ENCODE measurements at regions not wholly inside any gene's neighbourhood (a gene's known extent, or its start where the extent isn't known, plus 50 kb on each side); places are given as distances from the start of the nearest gene placed in this dataset.

DNA sequence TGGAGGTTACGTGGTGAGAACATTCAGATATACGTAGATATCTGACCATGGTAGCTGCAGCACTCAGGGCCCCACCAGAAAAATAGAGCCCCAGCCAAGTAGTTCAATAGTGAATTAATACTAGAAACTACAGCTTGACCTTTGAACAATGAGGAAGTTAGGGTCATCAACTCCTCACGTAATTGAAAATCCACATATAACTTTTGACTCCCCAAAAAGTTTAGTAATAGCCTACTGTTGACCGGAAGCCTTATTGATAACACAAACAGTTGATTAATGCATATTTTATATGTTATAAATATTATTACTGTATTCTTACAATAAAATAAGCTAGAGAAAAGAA lies 117.9 kb downstream of the SNX5 start:
- peak overlapping the region; percentile 72 for H3K9ac ChIP-seq
- no peaks in the 10 kb centered on the region for H3K9me3 ChIP-seq (ENCODE audit: low read depth)
- no peaks in the 10 kb centered on the region for H3K79me2 ChIP-seq (ENCODE audit: insufficient read depth)
- no peak for DNase-seq
- in situ Hi-C loops (cut with MboI): no loop called here
- H3K4me3 ChIP-seq: peak overlapping the region; percentile 37
- H3K27me3 ChIP-seq (replicated peaks; ENCODE audit: insufficient read depth): no peaks in the 10 kb centered on the region
- peaks cover 32% of the 10 kb centered on the region for H3F3A ChIP-seq (ENCODE audit: insufficient read depth)
- TF ChIP-seq EZH2 (IDR thresholded peaks at IDR 0.05; ENCODE audit: insufficient read depth, poor library complexity, severe bottlenecking): no peak
- peaks cover 25% of the 10 kb centered on the region for H3K4me1 ChIP-seq (ENCODE audit: insufficient read depth)
- H3K36me3 ChIP-seq (ENCODE audit: low read depth): no peaks in the 10 kb centered on the region
- peak overlapping the region; percentile 66 for H2AFZ ChIP-seq
- H3K4me2 ChIP-seq (ENCODE audit: unreplicated experiment): peak overlapping the region; percentile 63
- no peaks in the 10 kb centered on the region for H3K9me2 ChIP-seq (ENCODE audit: insufficient read depth)
- H3K27ac ChIP-seq: peak overlapping the region; percentile 97
- no peaks in the 10 kb centered on the region for H4K20me1 ChIP-seq (ENCODE audit: insufficient read depth)
- 32 to 33% methylated on average over 4 of the region's 4 CpGs for WGBS, 2 experiments (ENCODE audit: low coverage in 1 of 2, low lambda C conversion rate in 2 of 2, missing lambda C conversion rate in 2 of 2)

DNA sequence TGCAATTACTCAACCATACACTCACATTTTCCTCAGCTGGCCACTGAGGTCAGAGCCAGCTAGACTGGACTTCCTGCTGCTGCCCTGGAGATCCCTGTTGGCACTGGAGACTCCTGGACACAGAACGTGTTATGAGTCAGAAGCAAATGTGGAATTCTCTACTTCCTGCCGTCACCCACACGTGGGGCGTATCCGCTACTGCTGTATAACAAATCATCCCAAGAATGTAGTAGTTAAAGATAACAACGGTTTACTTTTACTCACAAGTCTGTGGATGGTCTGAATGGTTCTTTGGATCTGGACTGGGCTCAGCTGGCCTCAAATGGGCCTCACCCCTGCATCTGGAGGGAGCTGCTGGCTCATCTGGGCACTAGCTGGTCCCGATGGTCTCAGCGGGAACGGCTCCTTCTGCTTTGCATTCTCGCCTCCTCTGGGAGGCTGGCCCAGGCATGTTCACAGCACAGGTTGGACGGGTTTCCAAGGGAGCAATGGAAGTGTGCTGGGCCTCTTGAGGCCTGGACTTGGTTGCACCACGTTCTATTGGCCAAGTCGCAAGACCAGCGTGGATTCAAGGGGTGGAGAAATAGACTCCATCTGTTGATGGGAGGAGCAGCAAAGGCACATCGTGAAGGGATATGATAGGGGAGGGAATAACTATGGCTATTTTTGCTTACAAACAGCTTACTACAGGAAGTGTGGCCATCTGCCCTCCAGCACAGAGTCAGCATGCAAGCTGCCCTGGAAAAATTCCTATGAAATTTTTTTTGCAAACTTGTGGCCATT lies 118.5 kb downstream of the SNX5 start:
- in situ Hi-C loops (cut with MboI): no loop called here
- peak; percentile 99 for DNase-seq

DNA sequence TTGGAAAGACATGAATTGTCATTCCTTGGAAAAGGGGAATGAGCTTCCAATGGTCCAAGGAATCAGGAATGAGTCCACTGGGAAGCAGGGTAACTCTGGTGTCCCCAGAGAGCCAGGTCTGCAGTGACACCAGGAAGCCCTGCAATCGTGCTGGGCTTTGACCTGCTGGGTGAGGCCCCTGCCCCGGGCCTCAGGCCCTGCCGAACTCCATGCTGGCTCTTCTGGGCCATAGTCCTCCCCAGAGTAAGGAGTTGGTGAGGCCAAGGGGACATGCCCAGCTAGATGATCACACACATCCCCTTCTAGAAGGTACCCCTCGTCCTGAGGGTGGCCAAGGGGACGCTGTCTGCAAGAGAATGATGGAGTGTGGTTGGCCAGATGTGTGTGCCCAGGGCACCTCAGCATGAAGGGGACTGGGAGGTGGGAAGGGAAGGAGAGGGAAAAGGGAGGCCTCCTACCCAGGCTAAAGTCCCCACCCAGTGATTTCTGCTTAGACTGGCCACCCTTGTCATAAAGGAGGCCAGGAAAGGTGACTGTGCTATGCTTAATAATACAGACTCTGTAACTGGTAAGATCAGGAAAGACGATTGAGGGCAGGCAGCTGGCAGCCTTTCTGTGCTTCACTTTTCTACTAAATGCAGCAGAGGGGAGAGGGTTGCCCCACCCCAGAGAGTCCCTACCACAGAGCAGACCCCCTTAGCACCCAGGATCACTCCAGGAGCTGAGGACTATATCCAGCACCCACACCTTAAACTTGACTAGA lies 119.3 kb downstream of the SNX5 start:
- Histone ChIP-seq H3K4me3 (no peak overlapping the region), H3K9ac (peak overlapping the region; percentile 52), H3K27me3 (replicated peaks; ENCODE audit: insufficient read depth) (no peaks in the 10 kb centered on the region), H3K9me3 (ENCODE audit: low read depth) (no peaks in the 10 kb centered on the region), H3K4me1 (ENCODE audit: insufficient read depth) (peaks cover 26% of the 10 kb centered on the region), H3K36me3 (ENCODE audit: low read depth) (no peaks in the 10 kb centered on the region), H3K9me2 (ENCODE audit: insufficient read depth) (no peaks in the 10 kb centered on the region), H3K27ac (peak overlapping the region; percentile 97), H3F3A (ENCODE audit: insufficient read depth) (peaks cover 32% of the 10 kb centered on the region), H4K20me1 (ENCODE audit: insufficient read depth) (no peaks in the 10 kb centered on the region), H3K4me2 (ENCODE audit: unreplicated experiment) (peak overlapping the region; percentile 1), H2AFZ (no peak overlapping the region), H3K79me2 (ENCODE audit: insufficient read depth) (no peaks in the 10 kb centered on the region)
- WGBS, 2 experiments (ENCODE audit: low coverage in 1 of 2, low lambda C conversion rate in 2 of 2, missing lambda C conversion rate in 2 of 2): 85% methylated on average over 6 of the region's 6 CpGs
- in situ Hi-C loops (cut with MboI): no loop called here
- no peak for DNase-seq
- TF ChIP-seq EZH2phosphoT487 (IDR thresholded peaks at IDR 0.05; ENCODE audit: insufficient read depth, low read depth): no peak
- no peak for TF ChIP-seq EZH2 (IDR thresholded peaks at IDR 0.05; ENCODE audit: insufficient read depth, poor library complexity, severe bottlenecking)

More for the DNA sequence above, 118.5 kb downstream of the SNX5 start:
- peak overlapping the region; percentile 72 for H3K9ac ChIP-seq
- peak overlapping the region; percentile 63 for H3K4me2 ChIP-seq (ENCODE audit: unreplicated experiment)
- TF ChIP-seq EZH2 (IDR thresholded peaks at IDR 0.05; ENCODE audit: insufficient read depth, poor library complexity, severe bottlenecking) (no peak), EZH2phosphoT487 (IDR thresholded peaks at IDR 0.05; ENCODE audit: insufficient read depth, low read depth) (no peak)
- peak overlapping the region; percentile 66 for H2AFZ ChIP-seq
- no peaks in the 10 kb centered on the region for H3K9me2 ChIP-seq (ENCODE audit: insufficient read depth)
- H3K36me3 ChIP-seq (ENCODE audit: low read depth): no peaks in the 10 kb centered on the region
- H3K27ac ChIP-seq: peak overlapping the region; percentile 97
- WGBS, 2 experiments (ENCODE audit: low coverage in 1 of 2, low lambda C conversion rate in 2 of 2, missing lambda C conversion rate in 2 of 2): 3 to 4% methylated on average over 15 of the region's 15 CpGs
- peaks cover 32% of the 10 kb centered on the region for H3F3A ChIP-seq (ENCODE audit: insufficient read depth)
- no peaks in the 10 kb centered on the region for H3K27me3 ChIP-seq (replicated peaks; ENCODE audit: insufficient read depth)
- peaks cover 25% of the 10 kb centered on the region for H3K4me1 ChIP-seq (ENCODE audit: insufficient read depth)
- H4K20me1 ChIP-seq (ENCODE audit: insufficient read depth): no peaks in the 10 kb centered on the region
- peak overlapping the region; percentile 37 for H3K4me3 ChIP-seq
- no peaks in the 10 kb centered on the region for H3K9me3 ChIP-seq (ENCODE audit: low read depth)
- H3K79me2 ChIP-seq (ENCODE audit: insufficient read depth): no peaks in the 10 kb centered on the region

DNA sequence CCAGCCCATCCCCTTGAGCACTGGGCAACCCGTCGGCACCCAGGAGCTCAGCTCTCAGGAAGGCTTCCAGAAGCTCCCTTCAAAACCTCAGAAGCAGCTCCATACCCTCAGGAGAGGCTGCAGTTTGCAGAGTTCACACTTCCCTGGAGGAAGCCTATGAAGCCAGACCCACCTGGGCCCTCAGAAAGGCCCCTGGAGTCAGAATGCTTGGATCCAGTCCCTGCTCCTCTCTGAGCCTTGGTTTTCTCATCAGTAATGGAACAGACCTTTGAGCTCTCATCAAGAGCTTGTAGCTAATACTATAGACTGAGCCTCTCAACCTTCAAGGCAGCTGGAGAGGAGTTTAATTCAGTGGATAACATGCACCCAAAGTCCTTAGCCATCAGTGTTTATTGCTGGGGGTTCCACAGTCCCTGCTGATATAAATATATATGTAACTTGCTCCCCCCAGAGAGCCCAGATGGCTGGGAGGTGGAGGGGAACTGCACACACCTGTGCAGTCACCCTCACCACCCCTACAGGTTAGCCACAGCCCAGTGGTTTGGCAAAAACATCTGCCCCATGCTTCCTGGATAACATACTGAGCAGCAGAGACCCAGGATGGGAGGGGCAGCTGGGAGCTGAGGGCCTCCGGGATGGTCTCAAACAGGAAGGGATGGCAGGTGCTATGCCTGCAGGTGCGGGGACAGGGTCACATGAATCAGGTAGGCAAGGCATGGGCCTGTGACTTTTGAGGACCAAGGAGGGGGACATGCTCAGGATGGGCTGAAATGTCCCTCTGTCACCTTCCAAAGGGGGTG lies 120.1 kb downstream of the SNX5 start:
- no peak for DNase-seq
- in situ Hi-C loops (cut with MboI): no loop called here

More for the DNA sequence above, 120.1 kb downstream of the SNX5 start:
- H3K9me2 ChIP-seq (ENCODE audit: insufficient read depth): no peaks in the 10 kb centered on the region
- peaks cover 32% of the 10 kb centered on the region for H3F3A ChIP-seq (ENCODE audit: insufficient read depth)
- WGBS, 2 experiments (ENCODE audit: low coverage in 1 of 2, low lambda C conversion rate in 2 of 2, missing lambda C conversion rate in 2 of 2): 86 to 88% methylated on average over 4 of the region's 4 CpGs
- no peak overlapping the region for H3K9ac ChIP-seq
- no peaks in the 10 kb centered on the region for H4K20me1 ChIP-seq (ENCODE audit: insufficient read depth)
- TF ChIP-seq EZH2phosphoT487 (IDR thresholded peaks at IDR 0.05; ENCODE audit: insufficient read depth, low read depth) (no peak), EZH2 (IDR thresholded peaks at IDR 0.05; ENCODE audit: insufficient read depth, poor library complexity, severe bottlenecking) (no peak)
- H3K9me3 ChIP-seq (ENCODE audit: low read depth): no peaks in the 10 kb centered on the region
- no peaks in the 10 kb centered on the region for H3K36me3 ChIP-seq (ENCODE audit: low read depth)
- H3K79me2 ChIP-seq (ENCODE audit: insufficient read depth): no peaks in the 10 kb centered on the region
- peaks cover 34% of the 10 kb centered on the region for H3K4me1 ChIP-seq (ENCODE audit: insufficient read depth)
- no peak overlapping the region for H3K4me3 ChIP-seq
- H3K27me3 ChIP-seq (replicated peaks; ENCODE audit: insufficient read depth): no peaks in the 10 kb centered on the region
- H3K27ac ChIP-seq: no peak overlapping the region
- no peak overlapping the region for H3K4me2 ChIP-seq (ENCODE audit: unreplicated experiment)
- no peak overlapping the region for H2AFZ ChIP-seq
